SK-N-SH (cell line): ENCODE measurements at regions not wholly inside any gene's neighbourhood (a gene's known extent, or its start where the extent isn't known, plus 50 kb on each side); places are given as distances from the start of the nearest gene placed in this dataset.

Experiments used
- CTCF ChIA-PET: fragments of 300-600, 350-600 bp; formaldehyde crosslinking; extraction: SDS; loops from one replicate; lab custom pipeline; 2021; lab: Yijun Ruan, JAX
- POLR2A ChIA-PET: fragments of 350-600 bp; sonication (Branson Sonifier 250); formaldehyde crosslinking; extraction: SDS; loops from one replicate; lab custom pipeline; 2020; ENCODE audit warnings: antibody characterized with exemption, inconsistent platforms; lab: Yijun Ruan, JAX
- DNase-seq: peaks from one replicate; pipeline ENCODE4 v3.0.0; 2012
- H2AFZ ChIP-seq: fragments of 200-600 bp; sonication (generic); 2 replicates; pipeline ENCODE4 v1.8.1; 2016; ENCODE audit warnings: antibody characterized with exemption, mild to moderate bottlenecking, low read depth
- H3F3A ChIP-seq: fragments of 200-600 bp; sonication (generic); replicated peaks from 2 replicates; pipeline ENCODE3; 2016; ENCODE audit warnings: antibody characterized with exemption, mild to moderate bottlenecking; ENCODE audit not compliant: insufficient read depth
- H3K27ac ChIP-seq, 2 experiments: fragments of 200-500 bp in 1 of 2; fragments of 200-600 bp in 1 of 2; sonication (Bioruptor generic) in 1 of 2; sonication (generic), shearing (Covaris generic) in 1 of 2; 2 replicates each; pipeline versions ENCODE4 v1.5.1 to v1.6.1; 2014 to 2016; ENCODE audit warnings: low read depth in 2 of 2, inconsistent platforms in 1 of 2, low read length in 1 of 2, mild to moderate bottlenecking in 1 of 2, mixed read lengths in 1 of 2
- H3K27me3 ChIP-seq: fragments of 200-600 bp; sonication (generic), shearing (Covaris generic); 2 replicates; pipeline ENCODE4 v1.6.1; 2016; ENCODE audit warnings: mixed run types; ENCODE audit not compliant: insufficient read depth
- H3K36me3 ChIP-seq, 2 experiments: fragments of 200-500 bp in 1 of 2; fragments of 200-600 bp in 1 of 2; sonication (Bioruptor generic) in 1 of 2; sonication (generic) in 1 of 2; replicated peaks in 1 of 2; 2 replicates each; pipeline versions ENCODE3 to v1.5.1; 2014 to 2016; ENCODE audit warnings: low read length in 1 of 2, mild to moderate bottlenecking in 1 of 2; ENCODE audit not compliant: insufficient read depth in 2 of 2, control insufficient read depth in 1 of 2
- H3K4me1 ChIP-seq, 2 experiments: fragments of 200-500 bp in 1 of 2; fragments of 200-600 bp in 1 of 2; sonication (Bioruptor generic) in 1 of 2; sonication (generic), shearing (Covaris generic) in 1 of 2; 2 replicates each; pipeline versions ENCODE4 v1.5.1 to v1.6.1; 2014 to 2016; ENCODE audit warnings: low read depth in 1 of 2, low read length in 1 of 2, mixed run types in 1 of 2; ENCODE audit not compliant: insufficient read depth in 2 of 2, control insufficient read depth in 1 of 2
- H3K4me2 ChIP-seq: fragments of 200-600 bp; sonication (generic), shearing (Covaris generic); 2 replicates; pipeline ENCODE4 v1.6.1; 2017; ENCODE audit warnings: mixed run types
- H3K4me3 ChIP-seq, 2 experiments: fragments of 200-500 bp in 1 of 2; fragments of 200-600 bp in 1 of 2; sonication (Bioruptor generic) in 1 of 2; sonication (generic), shearing (Covaris generic) in 1 of 2; 2 replicates each; pipeline versions ENCODE4 v1.5.1 to v1.8.1; 2014 to 2016; ENCODE audit warnings: low read depth in 2 of 2, inconsistent platforms in 1 of 2, low read length in 1 of 2, mild to moderate bottlenecking in 1 of 2, mixed read lengths in 1 of 2, moderate library complexity in 1 of 2
- H3K79me2 ChIP-seq: fragments of 200-600 bp; sonication (generic); 2 replicates; pipeline ENCODE4 v1.8.1; 2017; ENCODE audit warnings: mild to moderate bottlenecking; ENCODE audit not compliant: insufficient read depth
- H3K9ac ChIP-seq: fragments of 200-600 bp; sonication (generic); 2 replicates; pipeline ENCODE4 v1.6.1; 2017; ENCODE audit warnings: mixed run types
- H3K9me2 ChIP-seq: fragments of 200-600 bp; sonication (generic); 2 replicates; pipeline ENCODE4 v1.6.1; 2017; ENCODE audit warnings: mixed run types
- H3K9me3 ChIP-seq: fragments of 200-600 bp; sonication (generic); 2 replicates; pipeline ENCODE4 v1.6.1; 2017; ENCODE audit warnings: mixed run types, mild to moderate bottlenecking, moderate library complexity
- H4K20me1 ChIP-seq: fragments of 200-600 bp; sonication (generic); 2 replicates; pipeline ENCODE4 v1.6.1; 2017; ENCODE audit warnings: mild to moderate bottlenecking, mixed run types; ENCODE audit not compliant: insufficient read depth
- CTCF ChIP-seq: fragments of 200-600 bp; sonication (generic); IDR thresholded peaks from 2 replicates; pipeline ENCODE4 v1.6.1; 2017; ENCODE audit warnings: antibody characterized with exemption, mild to moderate bottlenecking, moderate library complexity
- EZH2phosphoT487 ChIP-seq: fragments of 200-600 bp; sonication (generic); IDR thresholded peaks from 2 replicates; pipeline ENCODE4 v1.6.1; 2017; ENCODE audit warnings: low read depth, mixed run types, mild to moderate bottlenecking, antibody characterized with exemption, moderate library complexity, borderline replicate concordance
- FOSL2 ChIP-seq: IDR thresholded peaks from 2 replicates; pipeline ENCODE4 v1.4.0; 2012; ENCODE audit warnings: low read depth, mild to moderate bottlenecking, moderate library complexity, borderline replicate concordance
- GATA2 ChIP-seq: sonication (generic); formaldehyde crosslinking; IDR thresholded peaks from 2 replicates; pipeline ENCODE4 v1.5.0; 2020; ENCODE audit warnings: mild to moderate bottlenecking, missing genetic modification reagents
- IRF3 ChIP-seq: fragments of 150-350 bp; IDR thresholded peaks from 2 replicates; pipeline ENCODE4 v1.6.1; 2016; ENCODE audit warnings: mild to moderate bottlenecking, low read depth, low read length
- MEF2A ChIP-seq: IDR thresholded peaks from 2 replicates; pipeline ENCODE4 v1.4.0; 2012; ENCODE audit warnings: low read depth, borderline replicate concordance
- MXI1 ChIP-seq: IDR thresholded peaks from 2 replicates; pipeline ENCODE4 v1.6.1; 2012; ENCODE audit warnings: mild to moderate bottlenecking, low read depth, low read length, improper control_type of control experiment
- NRF1 ChIP-seq: IDR thresholded peaks from 2 replicates; pipeline ENCODE4 v1.6.1; 2012; ENCODE audit warnings: low read depth, mild to moderate bottlenecking, low read length
- RAD21 ChIP-seq: IDR thresholded peaks from 2 replicates; pipeline ENCODE4 v1.6.1; 2012; ENCODE audit warnings: mild to moderate bottlenecking, low read length
- RFX5 ChIP-seq: IDR thresholded peaks from 2 replicates; pipeline ENCODE4 v1.6.1; 2012; ENCODE audit warnings: mild to moderate bottlenecking, improper control_type of control experiment, low read length
- SIN3A ChIP-seq: IDR thresholded peaks from 2 replicates; pipeline ENCODE4 v1.6.1; 2012; ENCODE audit warnings: low read depth, mild to moderate bottlenecking, low read length, moderate library complexity, borderline replicate concordance
- SMC3 ChIP-seq: IDR thresholded peaks from 2 replicates; pipeline ENCODE4 v1.6.1; 2012; ENCODE audit warnings: low read depth, low read length, improper control_type of control experiment
- TEAD4 ChIP-seq: IDR thresholded peaks from 2 replicates; pipeline ENCODE4 v1.4.0; 2012; ENCODE audit warnings: mild to moderate bottlenecking, borderline replicate concordance; ENCODE audit not compliant: insufficient read depth
- WGBS: methylation state at CpG from one replicate; pipeline ENCODE4 v1.1.6; 2017; ENCODE audit warnings: low lambda C conversion rate; 5-methylcytosine and 5-hydroxymethylcytosine counted together
- TF ChIP-seq, protein P1 (sequence below): fragments of 150-350 bp; IDR thresholded peaks from 2 replicates; pipeline ENCODE4 v1.6.1; 2017; ENCODE audit warnings: antibody characterized with exemption, low read length, low read depth, borderline replicate concordance
- TF ChIP-seq, protein P2 (sequence below): IDR thresholded peaks from 2 replicates; pipeline ENCODE4 v1.4.0; 2012; ENCODE audit warnings: low read depth, borderline replicate concordance

GRCh38 chr2:7133521-7133920 is 216.3 kb downstream of the RNF144A start:
- Histone ChIP-seq H3K27me3 (no peaks in the 10 kb centered on the region), H3K9me3 (no peaks in the 10 kb centered on the region), H3K4me3 (no peak overlapping the region), H3K9me2 (no peaks in the 10 kb centered on the region), H3K4me2 (no peak overlapping the region), H3F3A (no peaks in the 10 kb centered on the region), H3K36me3 (no peaks in the 10 kb centered on the region), H4K20me1 (no peaks in the 10 kb centered on the region), H2AFZ (no peak overlapping the region), H3K4me1 (peaks cover 0 to 4% of the 10 kb centered on the region in 2 experiments; a peak in 1 of 4 replicates), H3K9ac (no peak overlapping the region), H3K79me2 (no peaks in the 10 kb centered on the region), H3K27ac (no peak overlapping the region)
- DNase-seq, result peak; percentile 37
- ChIA-PET CTCF (interaction anchor here (0.7 to 1.9 kb wide), 8 partner anchors 9 to 1628 kb away, joined by 3 to 6 read pairs (median 3); no protein-coding TSS in a partner anchor), POLR2A (no interaction called here)
- WGBS, result 86% methylated on average over 4 of the region's 4 CpGs
- TF ChIP-seq RAD21, result peak; percentile 18; the same call in 1 of the 2 replicates
- peak; percentile 46 for TF ChIP-seq CTCF
- peak; percentile 17; the same call in 1 of the 2 replicates for TF ChIP-seq SMC3
- TF ChIP-seq RFX5, result no peak

DNA sequence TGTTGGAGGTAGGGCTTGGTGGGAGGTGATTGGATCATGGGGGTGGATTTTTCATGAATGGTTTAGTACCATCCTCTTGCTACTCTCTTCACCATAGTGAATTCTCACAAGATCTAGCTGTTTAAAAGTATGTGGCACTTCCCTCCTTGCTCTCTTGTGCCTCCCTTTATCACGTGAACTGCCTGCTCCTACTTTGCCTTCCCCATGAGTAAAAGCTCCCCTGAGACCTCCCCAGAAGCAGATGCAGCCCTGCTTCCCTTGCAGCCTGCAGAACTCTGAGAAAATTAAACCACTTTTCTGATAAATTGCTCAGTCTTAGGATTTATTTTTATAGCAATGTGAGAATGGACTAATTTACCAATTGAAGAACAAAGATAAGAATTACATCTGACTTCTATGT is 223.1 kb downstream of the RNF144A start:
- WGBS, result 36% methylated on average over 1 of the region's 1 CpG
- H3K27ac ChIP-seq, result no peak overlapping the region
- no peak for DNase-seq
- POLR2A ChIA-PET, result no interaction called here
- H3K36me3 ChIP-seq, result no peaks in the 10 kb centered on the region
- TF ChIP-seq, protein P1, sequence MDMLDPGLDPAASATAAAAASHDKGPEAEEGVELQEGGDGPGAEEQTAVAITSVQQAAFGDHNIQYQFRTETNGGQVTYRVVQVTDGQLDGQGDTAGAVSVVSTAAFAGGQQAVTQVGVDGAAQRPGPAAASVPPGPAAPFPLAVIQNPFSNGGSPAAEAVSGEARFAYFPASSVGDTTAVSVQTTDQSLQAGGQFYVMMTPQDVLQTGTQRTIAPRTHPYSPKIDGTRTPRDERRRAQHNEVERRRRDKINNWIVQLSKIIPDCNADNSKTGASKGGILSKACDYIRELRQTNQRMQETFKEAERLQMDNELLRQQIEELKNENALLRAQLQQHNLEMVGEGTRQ, result no peak
- no peak for TF ChIP-seq TEAD4
- TF ChIP-seq, protein P2, sequence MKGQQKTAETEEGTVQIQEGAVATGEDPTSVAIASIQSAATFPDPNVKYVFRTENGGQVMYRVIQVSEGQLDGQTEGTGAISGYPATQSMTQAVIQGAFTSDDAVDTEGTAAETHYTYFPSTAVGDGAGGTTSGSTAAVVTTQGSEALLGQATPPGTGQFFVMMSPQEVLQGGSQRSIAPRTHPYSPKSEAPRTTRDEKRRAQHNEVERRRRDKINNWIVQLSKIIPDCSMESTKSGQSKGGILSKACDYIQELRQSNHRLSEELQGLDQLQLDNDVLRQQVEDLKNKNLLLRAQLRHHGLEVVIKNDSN, result no peak
- no peak for TF ChIP-seq GATA2 (CRISPR knock-in tag)
- no peak for TF ChIP-seq EZH2phosphoT487
- TF ChIP-seq NRF1, result no peak
- TF ChIP-seq MEF2A, result no peak
- TF ChIP-seq SIN3A, result no peak
- TF ChIP-seq MXI1, result no peak
- no peak for TF ChIP-seq FOSL2
- no peak for TF ChIP-seq IRF3
- no peaks in the 10 kb centered on the region for H3K4me1 ChIP-seq
- no peak overlapping the region for H3K9ac ChIP-seq
- no peaks in the 10 kb centered on the region for H3K9me2 ChIP-seq
- CTCF ChIA-PET, result interaction anchor here (2.0 kb wide), 1 partner anchor 43 kb away, joined by 6 read pairs; no protein-coding TSS in a partner anchor
- no peaks in the 10 kb centered on the region for H3F3A ChIP-seq
- H3K4me2 ChIP-seq, result no peak overlapping the region
- no peak overlapping the region for H3K4me3 ChIP-seq
- no peaks in the 10 kb centered on the region for H3K79me2 ChIP-seq
- no peaks in the 10 kb centered on the region for H3K27me3 ChIP-seq
- no peaks in the 10 kb centered on the region for H4K20me1 ChIP-seq
- no peak overlapping the region for H2AFZ ChIP-seq
- H3K9me3 ChIP-seq, result no peaks in the 10 kb centered on the region
